Spleen (tissue), 11 donors: ENCODE measurements at regions not wholly inside any gene's neighbourhood (a gene's known extent, or its start where the extent isn't known, plus 50 kb on each side); places are given as distances from the start of the nearest gene placed in this dataset.
"Not testable (repeated sequence)": the region's sequence is repeated elsewhere in the genome, so short reads cannot be mapped to it uniquely, and the experiment has no call there.

ENCODE experiments used
- DNase-seq: peaks from one replicate; pipeline ENCODE4 v3.0.0-alpha.2; 2020
- H3K27ac ChIP-seq, 8 donors: fragments of 200-600 bp; sonication (generic) in 7 of 8; 1 replicate in 4 of 8; 2 replicates in 4 of 8; pipeline versions ENCODE4 v1.5.0 to v1.8.0; 2016 to 2021; ENCODE audit warnings: inconsistent platforms in 4 of 8, mild to moderate bottlenecking in 4 of 8, moderate library complexity in 1 of 8
- H3K27me3 ChIP-seq, 7 donors: fragments of 200-600 bp; sonication (generic) in 6 of 7; replicated peaks in 1 of 7; 1 replicate in 4 of 7; 2 replicates in 3 of 7; pipeline versions ENCODE4 v1.5.0 to v1.8.0; 2016 to 2021; ENCODE audit warnings: inconsistent platforms in 3 of 7, mild to moderate bottlenecking in 1 of 7
- H3K36me3 ChIP-seq, 6 donors: fragments of 200-600 bp; sonication (generic) in 5 of 6; 1 replicate in 4 of 6; 2 replicates in 2 of 6; pipeline versions ENCODE4 v1.5.0 to v1.8.0; 2016 to 2021; ENCODE audit warnings: inconsistent platforms in 2 of 6
- H3K4me1 ChIP-seq, 6 donors: fragments of 200-600 bp; sonication (generic) in 5 of 6; 1 replicate in 3 of 6; 2 replicates in 3 of 6; pipeline versions ENCODE4 v1.5.0 to v1.8.0; 2016 to 2021; ENCODE audit warnings: inconsistent platforms in 3 of 6
- H3K4me3 ChIP-seq, 8 donors: fragments of 200-600 bp; sonication (generic) in 7 of 8; 1 replicate in 4 of 8; 2 replicates in 4 of 8; pipeline versions ENCODE4 v1.5.0 to v1.8.0; 2016 to 2021; ENCODE audit warnings: inconsistent platforms in 4 of 8, mild to moderate bottlenecking in 4 of 8, moderate library complexity in 2 of 8
- H3K9me3 ChIP-seq, 8 donors: fragments of 200-600 bp; sonication (generic) in 7 of 8; 1 replicate in 4 of 8; 2 replicates in 4 of 8; pipeline versions ENCODE4 v1.5.0 to v1.8.0; 2016 to 2021; ENCODE audit warnings: inconsistent platforms in 4 of 8
- POLR2A ChIP-seq, 3 donors: fragments of 450-650 bp; IDR thresholded peaks; one replicate each; pipeline ENCODE4 v1.5.1; 2017; ENCODE audit warnings: antibody characterized with exemption in 3 of 3, mild to moderate bottlenecking in 1 of 3
- POLR2AphosphoS5 ChIP-seq, 3 donors: sonication (generic); formaldehyde crosslinking; IDR thresholded peaks; one replicate each; pipeline ENCODE4 v1.5.1; 2017; ENCODE audit warnings: antibody characterized with exemption in 3 of 3
- WGBS, 5 donors: extraction: QIAGEN DNeasy Blood & Tissue Kit in 3 of 5; methylation state at CpG; one replicate each; pipeline versions ENCODE4 v1.1.5 to v1.1.7; 2013 to 2018; 5-methylcytosine and 5-hydroxymethylcytosine counted together
- intact Hi-C: fragments of 100-400 bp; cut with DNase I; formaldehyde crosslinking; loops from one replicate; pipeline ENCODE4 v1.15.0; 2023; ENCODE audit warnings: low total_unique reads
- TF ChIP-seq, protein P1 (sequence below), 11 experiments: fragments of 200-600 bp in 7 of 11; fragments of 450-650 bp in 4 of 11; sonication (generic) in 4 of 11; IDR thresholded peaks in 8 of 11; conservative IDR thresholded peaks in 3 of 11; 1 replicate in 7 of 11; 2 replicates in 4 of 11; pipeline versions ENCODE4 v1.4.0 to v1.8.0; 2016 to 2021; ENCODE audit warnings: antibody characterized with exemption in 11 of 11, inconsistent platforms in 4 of 11, mild to moderate bottlenecking in 1 of 11
- donor health status: healthy with polysubstance abuse.
- donor health status: DM: no; HTN: no; CAD: no; lungs with moderate emphysema.
- donor health status: DM: no; HTN: no; CAD: no.
- donor health status: Bipolar disorder and iron deficiency.
- donor health status: healthy.
- donor health status: DM: no; HTN: no; CAD: no.
- donor health status: DM: yes; HTN: yes; CAD: no.

DNA sequence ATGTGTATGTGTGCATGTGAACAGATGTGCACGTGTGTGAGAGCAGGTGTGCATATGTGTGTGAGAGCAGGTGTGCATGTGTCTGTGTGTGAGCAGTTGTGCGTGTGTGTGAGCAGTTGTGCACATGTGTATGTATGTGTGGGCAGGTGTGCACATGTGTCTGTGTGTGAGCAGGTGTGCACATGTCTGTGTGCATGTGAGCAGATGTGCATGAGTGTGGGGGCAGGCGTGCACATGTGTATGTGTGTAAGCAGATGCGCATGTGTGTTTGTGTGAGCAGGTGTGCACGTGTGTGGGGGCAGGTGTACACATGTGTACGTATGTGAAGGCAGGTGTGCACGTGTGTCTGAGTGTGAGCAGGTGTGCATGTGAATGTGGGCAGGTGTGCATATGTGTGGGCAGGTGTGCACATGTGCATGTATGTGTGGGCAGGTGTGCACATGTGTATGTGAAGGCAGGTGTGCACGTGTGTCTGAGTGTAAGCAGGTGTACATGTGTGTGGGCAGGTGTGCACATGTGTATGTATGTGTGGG lies 66.5 kb upstream of the LRPAP1 start:
- Histone ChIP-seq H3K4me1 (no peaks in the 10 kb centered on the region), H3K9me3 (peaks cover 0 to 8% (median 2%) of the 10 kb centered on the region in 8 donors), H3K36me3 (no peaks in the 10 kb centered on the region), H3K4me3 (no peak overlapping the region), H3K27me3 (peaks cover 0 to 31% (median 0%) of the 10 kb centered on the region in 7 donors), H3K27ac (no peak overlapping the region)
- WGBS, 5 donors: 75 to 95% (median 87%) methylated on average over 7 to 8 of the region's 8 CpGs
- intact Hi-C loops: no loop called here
- TF ChIP-seq POLR2AphosphoS5 (IDR thresholded peaks at IDR 0.05) (no peak), POLR2A (IDR thresholded peaks at IDR 0.05) (no peak)
- TF ChIP-seq, protein P1, sequence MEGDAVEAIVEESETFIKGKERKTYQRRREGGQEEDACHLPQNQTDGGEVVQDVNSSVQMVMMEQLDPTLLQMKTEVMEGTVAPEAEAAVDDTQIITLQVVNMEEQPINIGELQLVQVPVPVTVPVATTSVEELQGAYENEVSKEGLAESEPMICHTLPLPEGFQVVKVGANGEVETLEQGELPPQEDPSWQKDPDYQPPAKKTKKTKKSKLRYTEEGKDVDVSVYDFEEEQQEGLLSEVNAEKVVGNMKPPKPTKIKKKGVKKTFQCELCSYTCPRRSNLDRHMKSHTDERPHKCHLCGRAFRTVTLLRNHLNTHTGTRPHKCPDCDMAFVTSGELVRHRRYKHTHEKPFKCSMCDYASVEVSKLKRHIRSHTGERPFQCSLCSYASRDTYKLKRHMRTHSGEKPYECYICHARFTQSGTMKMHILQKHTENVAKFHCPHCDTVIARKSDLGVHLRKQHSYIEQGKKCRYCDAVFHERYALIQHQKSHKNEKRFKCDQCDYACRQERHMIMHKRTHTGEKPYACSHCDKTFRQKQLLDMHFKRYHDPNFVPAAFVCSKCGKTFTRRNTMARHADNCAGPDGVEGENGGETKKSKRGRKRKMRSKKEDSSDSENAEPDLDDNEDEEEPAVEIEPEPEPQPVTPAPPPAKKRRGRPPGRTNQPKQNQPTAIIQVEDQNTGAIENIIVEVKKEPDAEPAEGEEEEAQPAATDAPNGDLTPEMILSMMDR (IDR thresholded peaks at IDR 0.05 in 8 of 11, conservative IDR thresholded peaks at IDR 0.05 in 3 of 11): no peak
- no peak for DNase-seq

- H3K4me1 ChIP-seq, H3K36me3 ChIP-seq, H3K27ac ChIP-seq, DNase-seq, H3K9me3 ChIP-seq, H3K4me3 ChIP-seq, intact Hi-C loops: not testable (repeated sequence)
- H3K27me3 ChIP-seq: peaks cover 0 to 26% (median 0%) of the 10 kb centered on the region in 7 donors
- 72 to 84% (median 79%) methylated on average over 6 to 13 of the region's 13 CpGs for WGBS, 5 donors
These were observed 65.8 kb upstream of the LRPAP1 start for GRCh38 chr4:3597896-3598505.

GRCh38 chr4:3596957-3597733 lies 64.9 kb upstream of the LRPAP1 start:
- H3K36me3 ChIP-seq, H3K27ac ChIP-seq, H3K4me3 ChIP-seq, H3K9me3 ChIP-seq, DNase-seq, H3K4me1 ChIP-seq, intact Hi-C loops: not testable (repeated sequence)
- H3K27me3 ChIP-seq: peaks cover 0 to 20% (median 0%) of the 10 kb centered on the region in 7 donors
- WGBS, 5 donors: 68 to 81% (median 73%) methylated on average over 19 to 23 of the region's 23 CpGs

DNA sequence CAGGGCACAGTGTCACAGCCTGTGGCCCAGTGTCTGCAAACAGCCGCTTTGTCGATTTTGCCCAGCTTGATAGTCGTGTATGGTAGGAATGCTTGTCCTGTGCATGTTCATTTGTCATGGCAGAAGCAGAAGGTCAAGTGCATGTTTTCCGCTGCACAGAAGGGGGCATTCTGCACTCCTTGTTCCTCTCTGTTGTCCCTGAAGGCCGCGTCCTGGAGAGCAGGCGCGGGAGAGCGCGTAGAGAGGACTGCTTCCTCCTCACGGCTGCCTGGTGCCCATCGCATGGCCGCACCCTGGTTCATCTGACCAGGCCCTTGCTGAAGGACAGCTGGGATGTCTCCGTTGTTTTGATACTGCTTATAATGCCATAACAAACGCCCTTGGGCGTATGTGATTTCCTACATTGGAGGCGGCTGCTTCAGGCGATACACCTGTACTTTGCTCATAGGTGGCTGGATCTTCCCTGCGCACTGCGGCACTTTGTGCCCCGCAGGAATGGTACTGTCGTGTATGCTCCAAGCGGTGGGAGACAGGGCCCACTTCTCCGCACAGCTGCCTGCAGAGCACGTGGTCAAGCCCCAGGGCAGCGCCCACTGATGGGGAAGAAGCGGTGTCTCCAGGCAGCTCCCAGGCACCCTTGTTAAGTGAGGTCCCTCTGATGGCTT lies 63.5 kb upstream of the LRPAP1 start:
- H3K27ac ChIP-seq, H3K4me1 ChIP-seq, DNase-seq, H3K9me3 ChIP-seq, H3K36me3 ChIP-seq, intact Hi-C loops, H3K4me3 ChIP-seq: not testable (repeated sequence)
- H3K27me3 ChIP-seq: peaks cover 0 to 15% (median 0%) of the 10 kb centered on the region in 7 donors
- WGBS, 5 donors: 75 to 84% (median 79%) methylated on average over 17 to 25 of the region's 27 CpGs

GRCh38 chr4:3594751-3595150 lies 62.5 kb upstream of the LRPAP1 start:
- not testable (repeated sequence) for H3K36me3 ChIP-seq, H3K9me3 ChIP-seq

GRCh38 chr4:3589946-3590924 lies 58.0 kb upstream of the LRPAP1 start:
- DNase-seq, H3K4me1 ChIP-seq, intact Hi-C loops, H3K27me3 ChIP-seq, H3K9me3 ChIP-seq, H3K4me3 ChIP-seq, H3K36me3 ChIP-seq, H3K27ac ChIP-seq: not testable (repeated sequence)
- WGBS, 5 donors: 57 to 74% (median 62%) methylated on average over 13 to 21 of the region's 21 CpGs

More at GRCh38 chr4:3594751-3595150, 62.5 kb upstream of the LRPAP1 start:
- H3K4me1 ChIP-seq, H3K27ac ChIP-seq, DNase-seq, H3K4me3 ChIP-seq, intact Hi-C loops: not testable (repeated sequence)
- WGBS, 5 donors: 86 to 95% (median 90%) methylated on average over 9 of the region's 9 CpGs
- peaks cover 0 to 15% (median 0%) of the 10 kb centered on the region in 7 donors for H3K27me3 ChIP-seq

GRCh38 chr4:3589379-3589778 lies 57.2 kb upstream of the LRPAP1 start:
- H3K9me3 ChIP-seq, DNase-seq: not testable (repeated sequence)

DNA sequence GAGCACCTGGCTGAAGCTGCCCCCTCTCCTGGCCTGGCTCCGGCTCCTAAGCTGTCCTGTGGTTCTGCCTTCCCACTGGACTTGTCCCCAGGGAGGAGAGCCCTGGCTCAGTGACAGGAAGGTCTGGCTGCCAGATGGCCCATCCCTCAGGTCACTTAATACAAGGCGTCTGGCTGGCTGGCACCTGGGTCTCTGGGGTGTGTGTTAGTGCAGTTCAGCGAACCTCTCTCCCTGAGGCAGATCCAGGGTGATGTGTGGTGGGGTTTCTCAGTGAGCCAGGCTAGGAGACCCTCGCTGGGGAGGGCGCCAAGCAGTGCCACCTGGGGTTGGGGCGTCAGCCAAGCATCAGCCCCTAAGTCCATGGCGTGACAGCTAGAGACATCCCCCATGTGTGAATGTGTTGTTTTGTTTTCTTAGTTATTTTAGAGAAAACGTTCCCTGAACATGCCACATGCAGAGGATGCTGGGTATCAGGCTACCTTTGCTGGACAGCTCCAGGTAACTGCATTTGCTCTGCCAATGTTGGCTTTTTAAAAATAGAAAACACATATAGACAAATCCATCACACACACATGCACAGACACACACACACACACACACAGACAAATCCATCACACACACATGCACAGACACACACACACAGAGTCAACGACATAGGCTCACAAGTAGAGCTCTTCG lies 56.4 kb upstream of the LRPAP1 start:
- DNase-seq, H3K4me3 ChIP-seq, H3K4me1 ChIP-seq, H3K36me3 ChIP-seq, intact Hi-C loops, H3K27ac ChIP-seq, H3K9me3 ChIP-seq, H3K27me3 ChIP-seq: not testable (repeated sequence)
- 68 to 80% (median 75%) methylated on average over 8 to 9 of the region's 10 CpGs for WGBS, 5 donors

More at GRCh38 chr4:3589379-3589778, 57.2 kb upstream of the LRPAP1 start:
- WGBS, 5 donors: 83 to 92% (median 92%) methylated on average over 10 to 11 of the region's 11 CpGs
- H3K27ac ChIP-seq, H3K4me1 ChIP-seq, H3K4me3 ChIP-seq, H3K36me3 ChIP-seq, intact Hi-C loops, H3K27me3 ChIP-seq: not testable (repeated sequence)
